ENCODE measurements at regions not wholly inside any gene's neighbourhood (a gene's known extent, or its start where the extent isn't known, plus 50 kb on each side); places are given as distances from the start of the nearest gene placed in this dataset.

DNA sequence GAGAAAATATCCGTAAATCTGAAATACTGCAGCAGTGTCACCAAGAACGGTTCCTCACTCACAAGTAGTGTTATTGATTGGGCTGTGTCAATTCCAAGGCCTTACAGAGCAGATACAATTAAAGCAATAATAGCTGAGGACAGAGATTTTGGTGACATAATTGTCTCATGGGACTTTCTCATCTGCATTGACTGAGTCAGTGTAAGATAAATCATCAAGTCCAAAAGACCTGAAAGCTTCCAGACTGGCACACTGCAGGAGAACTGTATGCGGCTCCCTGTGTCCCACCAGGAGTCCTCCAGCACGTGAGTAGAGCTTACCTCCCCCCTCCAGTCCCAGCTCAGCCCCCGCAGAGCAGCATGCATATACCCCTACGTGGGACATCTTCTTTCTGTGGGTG lies 655.2 kb upstream of the ARID1B start:
- TF ChIP-seq POLR2A (IDR thresholded peaks at IDR 0.05) (no peak), EP300 (IDR thresholded peaks at IDR 0.05) (no peak), POLR2AphosphoS5 (IDR thresholded peaks at IDR 0.05) (no peak)
- TF ChIP-seq, protein P1, sequence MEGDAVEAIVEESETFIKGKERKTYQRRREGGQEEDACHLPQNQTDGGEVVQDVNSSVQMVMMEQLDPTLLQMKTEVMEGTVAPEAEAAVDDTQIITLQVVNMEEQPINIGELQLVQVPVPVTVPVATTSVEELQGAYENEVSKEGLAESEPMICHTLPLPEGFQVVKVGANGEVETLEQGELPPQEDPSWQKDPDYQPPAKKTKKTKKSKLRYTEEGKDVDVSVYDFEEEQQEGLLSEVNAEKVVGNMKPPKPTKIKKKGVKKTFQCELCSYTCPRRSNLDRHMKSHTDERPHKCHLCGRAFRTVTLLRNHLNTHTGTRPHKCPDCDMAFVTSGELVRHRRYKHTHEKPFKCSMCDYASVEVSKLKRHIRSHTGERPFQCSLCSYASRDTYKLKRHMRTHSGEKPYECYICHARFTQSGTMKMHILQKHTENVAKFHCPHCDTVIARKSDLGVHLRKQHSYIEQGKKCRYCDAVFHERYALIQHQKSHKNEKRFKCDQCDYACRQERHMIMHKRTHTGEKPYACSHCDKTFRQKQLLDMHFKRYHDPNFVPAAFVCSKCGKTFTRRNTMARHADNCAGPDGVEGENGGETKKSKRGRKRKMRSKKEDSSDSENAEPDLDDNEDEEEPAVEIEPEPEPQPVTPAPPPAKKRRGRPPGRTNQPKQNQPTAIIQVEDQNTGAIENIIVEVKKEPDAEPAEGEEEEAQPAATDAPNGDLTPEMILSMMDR (IDR thresholded peaks at IDR 0.05): no peak
- H3K4me1 ChIP-seq: peaks cover 16% of the 10 kb centered on the region
- 79% methylated on average over 6 of the region's 6 CpGs for WGBS
- no peaks in the 10 kb centered on the region for H3K36me3 ChIP-seq
- no peak overlapping the region for H3K27ac ChIP-seq
- no peak overlapping the region for H3K4me3 ChIP-seq
- no peak for DNase-seq (ENCODE audit: low spot score in 2 of 2)
- H3K9me3 ChIP-seq: no peaks in the 10 kb centered on the region
- H3K27me3 ChIP-seq: no peaks in the 10 kb centered on the region

DNA sequence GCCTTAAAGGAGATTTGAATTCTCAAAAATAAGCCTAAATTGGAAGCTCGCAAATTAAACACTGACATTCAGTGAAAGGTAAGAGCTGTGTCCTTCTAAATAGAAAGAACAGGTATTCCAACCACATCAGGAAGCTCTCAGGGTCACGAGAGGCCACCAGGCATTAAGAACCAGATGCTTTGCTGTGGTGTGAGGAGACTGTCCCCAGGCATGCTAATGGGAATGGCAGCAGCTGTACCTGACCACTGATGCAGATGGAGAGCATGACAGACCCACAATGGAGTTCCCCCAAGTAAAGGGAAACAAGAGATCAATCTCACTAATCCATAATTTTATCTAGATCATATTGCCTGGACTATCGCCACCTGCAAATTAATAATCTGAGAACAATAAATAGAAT lies 658.9 kb upstream of the NOX3 start:
- no peak for DNase-seq (ENCODE audit: low spot score in 2 of 2)
- 85% methylated on average over 3 of the region's 3 CpGs for WGBS
- TF ChIP-seq, protein P1 (IDR thresholded peaks at IDR 0.05): no peak
- TF ChIP-seq EP300 (IDR thresholded peaks at IDR 0.05) (no peak), POLR2A (IDR thresholded peaks at IDR 0.05) (no peak), POLR2AphosphoS5 (IDR thresholded peaks at IDR 0.05) (no peak)
- no peaks in the 10 kb centered on the region for H3K9me3 ChIP-seq
- H3K4me1 ChIP-seq: no peaks in the 10 kb centered on the region
- H3K4me3 ChIP-seq: no peak overlapping the region
- no peaks in the 10 kb centered on the region for H3K36me3 ChIP-seq
- no peaks in the 10 kb centered on the region for H3K27me3 ChIP-seq
- H3K27ac ChIP-seq: no peak overlapping the region

DNA sequence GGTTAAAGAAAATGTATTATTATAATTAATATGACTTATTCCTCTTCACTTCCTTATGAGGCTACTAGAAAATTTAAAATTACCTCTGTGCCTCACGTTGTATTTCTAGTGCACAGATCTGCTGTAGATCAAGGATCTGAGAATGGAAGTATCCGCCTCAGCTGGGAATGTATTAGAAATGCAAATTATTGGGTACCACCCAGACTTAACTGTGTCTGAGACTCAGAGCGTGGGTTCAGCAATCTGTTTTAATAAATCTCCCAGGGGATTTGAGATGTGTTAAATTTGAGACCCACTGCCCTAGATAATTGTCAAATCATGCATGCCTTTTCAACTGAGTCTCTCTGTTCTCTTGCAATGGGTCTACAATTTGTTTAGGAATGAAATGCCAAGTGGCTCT lies 658.0 kb upstream of the NOX3 start:
- Histone ChIP-seq H3K27me3 (no peaks in the 10 kb centered on the region), H3K36me3 (no peaks in the 10 kb centered on the region), H3K27ac (no peak overlapping the region), H3K4me3 (no peak overlapping the region), H3K9me3 (no peaks in the 10 kb centered on the region), H3K4me1 (no peaks in the 10 kb centered on the region)
- no peak for DNase-seq (ENCODE audit: low spot score in 2 of 2)
- WGBS: 89% methylated on average over 3 of the region's 3 CpGs
- TF ChIP-seq POLR2AphosphoS5 (IDR thresholded peaks at IDR 0.05) (no peak), EP300 (IDR thresholded peaks at IDR 0.05) (no peak)

DNA sequence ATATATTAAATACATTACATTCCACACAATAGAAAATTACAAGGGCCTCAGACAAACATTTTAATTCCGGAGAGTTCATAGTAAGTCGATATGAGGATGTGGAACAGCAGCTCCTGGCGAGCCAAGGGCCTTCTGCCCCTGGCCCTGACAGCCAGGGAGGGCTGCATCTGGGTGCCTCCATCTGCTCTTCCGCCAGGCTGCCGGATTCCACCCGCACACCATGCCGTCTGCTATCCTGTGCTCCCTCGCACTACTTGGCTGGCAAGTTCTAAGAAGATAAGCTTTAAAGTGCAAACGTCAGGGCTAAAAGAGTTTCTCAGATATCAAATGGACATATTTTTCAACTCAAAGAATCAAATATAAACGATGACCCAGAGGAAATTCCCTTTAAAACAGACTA lies 656.3 kb upstream of the NOX3 start:
- Histone ChIP-seq H3K27me3 (no peaks in the 10 kb centered on the region), H3K4me1 (peaks cover 9% of the 10 kb centered on the region), H3K9me3 (no peaks in the 10 kb centered on the region), H3K4me3 (no peak overlapping the region), H3K27ac (no peak overlapping the region), H3K36me3 (no peaks in the 10 kb centered on the region)
- DNase-seq (ENCODE audit: low spot score in 2 of 2): no peak
- WGBS: 76% methylated on average over 10 of the region's 10 CpGs
- TF ChIP-seq POLR2A (IDR thresholded peaks at IDR 0.05) (no peak), POLR2AphosphoS5 (IDR thresholded peaks at IDR 0.05) (no peak), EP300 (IDR thresholded peaks at IDR 0.05) (no peak)
- TF ChIP-seq, protein P1 (IDR thresholded peaks at IDR 0.05): no peak

DNA sequence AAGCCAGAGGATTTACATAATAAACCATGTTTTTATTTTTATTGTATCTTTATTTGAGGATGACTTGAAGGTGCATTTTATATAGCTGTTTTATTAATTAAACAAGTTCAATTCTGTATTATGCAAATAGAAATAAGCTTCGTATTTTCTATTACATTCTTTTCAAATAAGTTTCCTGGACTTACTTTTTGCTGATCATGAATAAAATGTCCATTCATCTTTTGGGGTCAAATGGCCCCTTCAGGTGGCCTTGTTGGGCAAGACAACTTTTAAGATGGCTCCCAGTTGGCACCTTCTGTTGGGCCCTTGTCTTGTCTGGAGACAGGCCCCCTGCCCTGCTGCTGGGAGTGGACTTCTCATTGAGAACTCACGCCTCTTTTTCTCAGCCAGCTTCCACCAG lies 654.6 kb upstream of the NOX3 start:
- no peak for DNase-seq (ENCODE audit: low spot score in 2 of 2)
- Histone ChIP-seq H3K27me3 (no peaks in the 10 kb centered on the region), H3K27ac (no peak overlapping the region), H3K36me3 (no peaks in the 10 kb centered on the region), H3K9me3 (no peaks in the 10 kb centered on the region), H3K4me1 (peaks cover 9% of the 10 kb centered on the region), H3K4me3 (no peak overlapping the region)
- WGBS: 71% methylated on average over 2 of the region's 2 CpGs
- TF ChIP-seq, protein P1 (IDR thresholded peaks at IDR 0.05): no peak
- TF ChIP-seq POLR2AphosphoS5 (IDR thresholded peaks at IDR 0.05) (no peak), POLR2A (IDR thresholded peaks at IDR 0.05) (no peak), EP300 (IDR thresholded peaks at IDR 0.05) (no peak)

DNA sequence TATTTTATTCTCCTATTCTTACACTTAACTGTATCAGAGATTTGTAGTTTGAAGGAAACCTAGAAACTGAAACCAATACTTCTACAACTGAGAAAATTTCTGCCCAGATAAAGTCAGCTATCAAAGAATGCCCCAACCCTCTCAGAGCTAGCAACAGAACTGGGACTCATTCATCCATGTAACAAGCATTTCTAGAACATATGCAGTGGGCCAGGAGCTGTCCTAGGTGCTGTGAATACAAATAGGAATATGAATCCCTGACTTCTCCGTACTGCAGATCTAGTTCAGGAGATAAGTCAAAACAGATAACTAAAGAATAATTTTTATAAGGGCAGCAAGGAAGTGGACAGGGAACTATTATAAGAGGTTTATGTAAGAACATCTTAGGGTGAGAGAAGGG lies 654.1 kb upstream of the NOX3 start:
- H3K4me3 ChIP-seq: no peak overlapping the region
- no peaks in the 10 kb centered on the region for H3K9me3 ChIP-seq
- no peak for TF ChIP-seq EP300 (IDR thresholded peaks at IDR 0.05)
- no peak for TF ChIP-seq POLR2AphosphoS5 (IDR thresholded peaks at IDR 0.05)
- no peak for TF ChIP-seq POLR2A (IDR thresholded peaks at IDR 0.05)
- TF ChIP-seq, protein P1 (IDR thresholded peaks at IDR 0.05): no peak
- 51% methylated on average over 1 of the region's 1 CpG for WGBS
- no peak for DNase-seq (ENCODE audit: low spot score in 2 of 2)
- no peaks in the 10 kb centered on the region for H3K27me3 ChIP-seq
- H3K27ac ChIP-seq: no peak overlapping the region
- H3K4me1 ChIP-seq: peaks cover 9% of the 10 kb centered on the region
- H3K36me3 ChIP-seq: no peaks in the 10 kb centered on the region

All from suprapubic skin (tissue), 4 donors.